GM21447 (cell line): ENCODE measurements at regions not wholly inside any gene's neighbourhood (a gene's known extent, or its start where the extent isn't known, plus 50 kb on each side); places are given as distances from the start of the nearest gene placed in this dataset.

ENCODE experiments used
- ATAC-seq: cut with Tn5 transposase; IDR thresholded peaks from one replicate; pipeline ENCODE4 v1.9.1; 2021; ENCODE audit not compliant: unreplicated experiment

- ATAC-seq, result no peak
These were observed 102.3 kb downstream of the LIPG start for GRCh38 chr18:49663899-49664890.

- ATAC-seq, result no peak
These were observed 100.6 kb downstream of the LIPG start for GRCh38 chr18:49662506-49662905.

- no peak for ATAC-seq
These were observed 97.1 kb downstream of the LIPG start for GRCh38 chr18:49658823-49659404.

GRCh38 chr18:49656073-49656692, 94.3 kb downstream of the LIPG start:
- no peak for ATAC-seq

- no peak for ATAC-seq
These were observed 93.6 kb downstream of the LIPG start for GRCh38 chr18:49655266-49656072.

- ATAC-seq, result no peak
These were observed 92.5 kb downstream of the LIPG start for GRCh38 chr18:49654347-49654746.

GRCh38 chr18:49652881-49653724, 91.2 kb downstream of the LIPG start:
- no peak for ATAC-seq

- ATAC-seq, result no peak
These were observed 89.2 kb downstream of the LIPG start for GRCh38 chr18:49651033-49651432.

GRCh38 chr18:49650426-49650891, 88.6 kb downstream of the LIPG start:
- ATAC-seq, result no peak

GRCh38 chr18:49648811-49649210, 87.0 kb downstream of the LIPG start:
- ATAC-seq, result no peak
